HFFc6 (cell line): ENCODE measurements at regions not wholly inside any gene's neighbourhood (a gene's known extent, or its start where the extent isn't known, plus 50 kb on each side); places are given as distances from the start of the nearest gene placed in this dataset.
A peak's percentile ranks its signal among the peaks of the same experiment; 100 is the strongest.

ENCODE experiments used
- DNase-seq: peaks from one replicate; pipeline ENCODE4 v3.0.0-alpha.2; 2018
- H3K27ac Mint-ChIP-seq: 2 replicates; pipeline ENCODE4 v1.8.0; 2020; ENCODE audit warnings: mild to moderate bottlenecking, mixed read lengths
- H3K27me3 Mint-ChIP-seq: 2 replicates; pipeline ENCODE4 v1.8.0; 2021; ENCODE audit warnings: mild to moderate bottlenecking, moderate library complexity, mixed read lengths; ENCODE audit not compliant: insufficient read depth
- H3K36me3 Mint-ChIP-seq: 2 replicates; pipeline ENCODE4 v1.8.0; 2021; ENCODE audit warnings: low read depth, mixed read lengths
- H3K4me1 Mint-ChIP-seq: 2 replicates; pipeline ENCODE4 v1.8.0; 2020; ENCODE audit warnings: low read depth, mixed read lengths
- H3K4me3 Mint-ChIP-seq: 2 replicates; pipeline ENCODE4 v1.8.0; 2020; ENCODE audit warnings: mild to moderate bottlenecking, moderate library complexity, mixed read lengths
- H3K9me3 Mint-ChIP-seq: 2 replicates; pipeline ENCODE4 v1.8.0; 2020; ENCODE audit warnings: mild to moderate bottlenecking, mixed read lengths
- CTCF ChIP-seq: fragments of 200-600 bp; sonication (generic); IDR thresholded peaks from 2 replicates; pipeline ENCODE4 v1.5.0; 2021; ENCODE audit warnings: antibody characterized with exemption, mild to moderate bottlenecking

DNA sequence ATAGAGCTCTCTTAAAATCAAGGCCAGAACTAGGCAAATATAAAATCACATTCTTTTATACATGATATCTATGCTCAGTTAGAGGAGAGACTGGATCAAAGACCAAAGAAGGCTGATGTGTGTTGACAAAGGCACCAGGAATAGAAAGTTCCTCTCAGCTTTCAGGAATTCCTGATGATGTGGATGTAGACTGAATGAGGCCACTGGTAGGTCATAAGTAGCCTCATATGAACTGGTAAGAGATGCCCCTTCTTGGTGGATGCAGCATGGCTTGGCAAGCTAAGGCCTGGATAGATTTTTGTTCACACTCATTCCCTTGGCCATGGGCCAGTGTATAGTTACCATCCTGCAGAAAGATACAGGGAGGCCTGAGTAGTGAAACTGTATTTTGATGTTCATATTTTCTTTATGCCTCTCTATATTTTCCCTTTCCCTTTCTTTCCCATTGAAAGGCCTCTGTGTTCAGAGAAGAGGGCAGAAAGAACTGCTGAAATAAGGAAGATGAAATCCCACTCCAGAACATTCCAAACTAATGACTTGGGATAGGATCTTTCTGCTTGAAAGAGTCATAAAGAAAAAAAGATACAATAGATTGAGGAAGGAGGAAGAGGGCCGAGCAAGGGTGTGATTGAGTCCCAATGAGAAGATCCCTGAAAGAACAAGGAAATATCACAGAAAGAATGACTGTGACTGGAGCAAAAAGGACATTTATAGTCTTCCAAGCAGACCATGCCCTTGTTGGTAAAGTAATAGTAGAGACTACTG lies 2182.7 kb upstream of the PIK3C3 start:
- H3K27ac Mint-ChIP-seq: peak overlapping the region; percentile 20
- TF ChIP-seq CTCF: no peak
- H3K4me1 Mint-ChIP-seq: peaks cover 33% of the 10 kb centered on the region
- H3K9me3 Mint-ChIP-seq: no peaks in the 10 kb centered on the region
- peak; percentile 38 for DNase-seq
- no peak overlapping the region for H3K4me3 Mint-ChIP-seq
- no peaks in the 10 kb centered on the region for H3K27me3 Mint-ChIP-seq
- H3K36me3 Mint-ChIP-seq: no peaks in the 10 kb centered on the region

DNA sequence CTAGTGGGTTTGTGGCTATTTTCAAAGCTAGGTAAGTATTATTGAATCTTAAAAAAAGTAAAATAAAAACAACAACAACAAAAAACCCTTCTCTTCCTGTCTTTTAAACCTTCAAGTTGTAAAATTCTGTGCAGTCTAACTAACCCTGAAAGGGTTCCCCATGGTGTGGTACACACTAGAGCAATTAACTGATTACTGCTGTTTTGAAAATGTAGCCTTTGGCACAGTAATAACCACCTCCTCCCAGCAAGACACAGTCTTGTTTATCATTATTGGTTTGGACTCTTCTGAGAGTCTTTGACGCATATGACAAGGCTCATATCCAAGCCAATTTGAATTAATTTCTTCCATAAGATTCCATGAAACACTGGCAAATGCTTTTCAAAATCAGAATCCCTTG lies 2184.6 kb upstream of the PIK3C3 start:
- Mint-ChIP-seq H3K36me3 (no peaks in the 10 kb centered on the region), H3K4me3 (no peak overlapping the region), H3K27ac (no peak overlapping the region), H3K9me3 (no peaks in the 10 kb centered on the region), H3K4me1 (peaks cover 35% of the 10 kb centered on the region), H3K27me3 (no peaks in the 10 kb centered on the region)
- no peak for DNase-seq
- TF ChIP-seq CTCF: no peak

DNA sequence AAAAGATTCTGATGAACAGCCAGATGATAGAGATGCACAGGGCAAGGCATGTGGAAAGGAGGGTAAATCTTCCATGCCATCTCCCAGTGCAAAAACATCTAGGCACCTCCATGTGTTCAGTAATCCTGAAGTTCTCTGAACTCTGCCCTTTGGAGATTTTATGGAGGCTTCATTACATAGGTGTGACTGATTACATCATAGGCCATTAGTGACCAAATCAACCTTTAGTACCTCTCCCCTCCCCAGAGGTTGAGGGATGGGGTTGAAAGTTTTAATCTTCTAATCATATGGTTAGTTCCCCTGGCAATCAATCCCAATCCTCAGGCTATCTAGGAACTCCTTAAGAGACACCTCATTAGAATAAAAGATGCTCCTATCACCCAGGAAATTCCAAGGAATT lies 2190.2 kb upstream of the PIK3C3 start:
- Mint-ChIP-seq H3K27me3 (no peaks in the 10 kb centered on the region), H3K4me1 (peaks cover 16% of the 10 kb centered on the region), H3K4me3 (no peak overlapping the region), H3K27ac (no peak overlapping the region), H3K36me3 (no peaks in the 10 kb centered on the region), H3K9me3 (no peaks in the 10 kb centered on the region)
- no peak for TF ChIP-seq CTCF
- DNase-seq: no peak

DNA sequence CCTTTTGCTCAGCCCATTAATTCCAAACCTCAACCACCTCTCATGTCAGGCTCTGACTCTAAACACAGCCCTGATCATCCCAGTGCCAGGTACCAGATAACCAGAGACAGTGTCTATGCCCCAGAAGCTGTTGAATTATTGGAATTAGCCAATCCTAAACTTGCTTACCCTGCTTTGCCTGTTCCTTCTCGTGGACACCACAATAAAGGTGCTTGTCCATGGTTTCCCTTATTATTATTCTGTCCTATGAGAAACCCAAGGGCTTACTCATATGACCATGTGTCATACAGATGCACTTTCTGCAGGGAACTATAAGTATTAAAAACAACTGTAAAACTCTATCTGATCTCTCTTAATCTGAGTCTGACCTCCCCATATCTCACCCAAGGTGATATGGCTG lies 2193.8 kb upstream of the PIK3C3 start:
- no peak overlapping the region for H3K27ac Mint-ChIP-seq
- H3K27me3 Mint-ChIP-seq: no peaks in the 10 kb centered on the region
- DNase-seq: no peak
- TF ChIP-seq CTCF: no peak
- H3K4me3 Mint-ChIP-seq: no peak overlapping the region
- peaks cover 8% of the 10 kb centered on the region; the same call in 1 of the 2 replicates for H3K36me3 Mint-ChIP-seq
- peaks cover 16% of the 10 kb centered on the region for H3K4me1 Mint-ChIP-seq
- no peaks in the 10 kb centered on the region for H3K9me3 Mint-ChIP-seq

GRCh38 chr18:39759926-39760325 lies 2194.3 kb upstream of the CELF4 start:
- H3K36me3 Mint-ChIP-seq: peaks cover 8% of the 10 kb centered on the region; the same call in 1 of the 2 replicates

More at GRCh38 chr18:39759926-39760325, 2194.3 kb upstream of the CELF4 start:
- no peak overlapping the region for H3K4me3 Mint-ChIP-seq
- no peak for TF ChIP-seq CTCF
- H3K9me3 Mint-ChIP-seq: no peaks in the 10 kb centered on the region
- no peaks in the 10 kb centered on the region for H3K27me3 Mint-ChIP-seq
- no peak overlapping the region for H3K27ac Mint-ChIP-seq
- peaks cover 9% of the 10 kb centered on the region; the same call in 1 of the 2 replicates for H3K4me1 Mint-ChIP-seq
- DNase-seq: no peak
